KMS-11 (cell line): ENCODE measurements at regions not wholly inside any gene's neighbourhood (a gene's known extent, or its start where the extent isn't known, plus 50 kb on each side); places are given as distances from the start of the nearest gene placed in this dataset.

Experiments used
- H2AFZ ChIP-seq: fragments of 200-600 bp; sonication (generic); 2 replicates; pipeline ENCODE4 v1.6.1; 2016; ENCODE audit warnings: antibody characterized with exemption, mixed run types, low read depth
- H3K27ac ChIP-seq: fragments of 200-600 bp; sonication (generic); 2 replicates; pipeline ENCODE4 v1.6.1; 2016; ENCODE audit warnings: mild to moderate bottlenecking, mixed run types
- H3K27me3 ChIP-seq: fragments of 200-600 bp; sonication (generic); 2 replicates; pipeline ENCODE4 v1.6.1; 2017; ENCODE audit warnings: mild to moderate bottlenecking, low read depth, mixed run types, moderate library complexity; ENCODE audit not compliant: insufficient read depth
- H3K36me3 ChIP-seq: fragments of 200-600 bp; sonication (generic); 2 replicates; pipeline ENCODE4 v1.6.1; 2017; ENCODE audit warnings: mild to moderate bottlenecking, mixed run types; ENCODE audit not compliant: insufficient read depth
- H3K4me1 ChIP-seq: fragments of 200-600 bp; sonication (generic); 2 replicates; pipeline ENCODE4 v1.6.1; 2016; ENCODE audit warnings: mild to moderate bottlenecking, low read depth, mixed run types; ENCODE audit not compliant: poor library complexity, severe bottlenecking
- H3K4me2 ChIP-seq: fragments of 200-600 bp; sonication (generic); 2 replicates; pipeline ENCODE4 v1.7.0; 2016; ENCODE audit warnings: mild to moderate bottlenecking, mixed run types
- H3K4me3 ChIP-seq: fragments of 200-600 bp; sonication (generic); IDR thresholded peaks from 2 replicates; pipeline ENCODE4 v1.6.1; 2017; ENCODE audit warnings: low read depth, low read length, mixed read lengths; ENCODE audit not compliant: insufficient read depth
- H3K79me2 ChIP-seq: fragments of 200-600 bp; sonication (generic); 2 replicates; pipeline ENCODE4 v1.6.1; 2016; ENCODE audit warnings: low read depth, mixed run types; ENCODE audit not compliant: insufficient read depth
- H3K9ac ChIP-seq: fragments of 200-600 bp; sonication (generic); 2 replicates; pipeline ENCODE4 v1.6.1; 2016; ENCODE audit warnings: mild to moderate bottlenecking, mixed run types
- H4K20me1 ChIP-seq: fragments of 200-600 bp; sonication (generic); 2 replicates; pipeline ENCODE4 v1.6.1; 2016; ENCODE audit warnings: mild to moderate bottlenecking, mixed run types; ENCODE audit not compliant: insufficient read depth
- CTCF ChIP-seq: fragments of 200-600 bp; sonication (generic); conservative IDR thresholded peaks from 2 replicates; pipeline ENCODE4 v1.6.1; 2017; ENCODE audit warnings: low read depth, mild to moderate bottlenecking, antibody characterized with exemption, low read length, moderate library complexity, mixed read lengths

- Histone ChIP-seq H3K9ac (no peak overlapping the region), H3K4me2 (no peak overlapping the region), H4K20me1 (no peaks in the 10 kb centered on the region), H3K27ac (no peak overlapping the region), H2AFZ (no peak overlapping the region), H3K36me3 (no peaks in the 10 kb centered on the region), H3K4me1 (no peaks in the 10 kb centered on the region), H3K4me3 (no peak overlapping the region), H3K27me3 (no peaks in the 10 kb centered on the region), H3K79me2 (no peaks in the 10 kb centered on the region)
- no peak for TF ChIP-seq CTCF
These were observed 278.0 kb downstream of the BMP7 start for GRCh38 chr20:56988446-56988845.

DNA sequence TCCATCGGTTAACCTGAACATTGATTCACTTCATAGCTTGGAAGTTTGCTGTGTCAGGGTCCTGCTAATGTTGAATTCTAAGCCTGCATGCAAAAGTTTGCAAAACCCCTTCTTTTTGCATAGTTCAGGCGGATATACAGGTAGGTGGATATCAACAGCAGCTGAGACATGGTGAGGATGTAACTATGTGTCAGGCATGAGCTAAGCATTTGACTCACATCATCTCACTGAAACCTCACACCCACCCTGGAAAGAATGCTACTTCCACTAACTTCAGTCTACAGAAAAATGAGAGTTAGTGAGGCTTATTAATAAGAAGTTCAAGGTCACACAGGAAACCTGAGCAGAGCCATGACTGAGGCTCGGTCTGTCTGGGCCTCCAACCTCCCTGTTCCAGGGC lies 276.9 kb downstream of the BMP7 start:
- H3K4me3 ChIP-seq = no peak overlapping the region
- no peaks in the 10 kb centered on the region for H3K4me1 ChIP-seq
- H3K36me3 ChIP-seq = no peaks in the 10 kb centered on the region
- no peaks in the 10 kb centered on the region for H4K20me1 ChIP-seq
- no peaks in the 10 kb centered on the region for H3K27me3 ChIP-seq
- H3K79me2 ChIP-seq = no peaks in the 10 kb centered on the region
- no peak overlapping the region for H2AFZ ChIP-seq
- no peak overlapping the region for H3K9ac ChIP-seq
- no peak for TF ChIP-seq CTCF
- H3K27ac ChIP-seq = no peak overlapping the region
- H3K4me2 ChIP-seq = no peak overlapping the region

DNA sequence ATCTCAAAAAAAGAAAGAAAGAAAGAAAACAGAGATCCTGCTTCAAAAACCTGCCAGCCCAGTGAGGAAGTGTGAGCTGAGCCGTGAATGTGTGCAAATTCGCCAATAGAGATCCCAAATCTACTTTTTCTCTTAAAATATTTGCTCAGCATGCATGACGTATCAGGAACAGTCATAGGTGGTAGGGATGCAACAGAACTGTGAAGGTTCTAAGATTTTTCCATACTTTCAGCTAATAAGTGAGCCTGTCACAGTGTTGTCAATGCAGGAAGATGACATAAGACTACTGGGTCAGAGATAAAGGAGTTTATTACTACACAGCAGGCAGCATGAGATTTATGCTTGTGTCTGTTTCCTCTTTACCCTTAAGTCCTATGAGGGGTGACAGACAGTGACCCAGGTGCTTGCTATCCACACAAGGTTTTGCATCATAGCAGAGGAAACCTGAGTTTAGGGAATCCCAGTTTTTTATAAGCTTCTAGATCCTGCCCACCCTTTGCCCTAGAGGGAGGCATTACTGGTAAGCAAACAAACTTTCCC lies 273.4 kb downstream of the BMP7 start:
- no peaks in the 10 kb centered on the region for H4K20me1 ChIP-seq
- no peak overlapping the region for H3K4me2 ChIP-seq
- H3K36me3 ChIP-seq = no peaks in the 10 kb centered on the region
- H3K79me2 ChIP-seq = no peaks in the 10 kb centered on the region
- no peak for TF ChIP-seq CTCF
- no peak overlapping the region for H2AFZ ChIP-seq
- H3K27me3 ChIP-seq = no peaks in the 10 kb centered on the region
- H3K9ac ChIP-seq = no peak overlapping the region
- H3K27ac ChIP-seq = no peak overlapping the region
- H3K4me3 ChIP-seq = no peak overlapping the region
- no peaks in the 10 kb centered on the region for H3K4me1 ChIP-seq

DNA sequence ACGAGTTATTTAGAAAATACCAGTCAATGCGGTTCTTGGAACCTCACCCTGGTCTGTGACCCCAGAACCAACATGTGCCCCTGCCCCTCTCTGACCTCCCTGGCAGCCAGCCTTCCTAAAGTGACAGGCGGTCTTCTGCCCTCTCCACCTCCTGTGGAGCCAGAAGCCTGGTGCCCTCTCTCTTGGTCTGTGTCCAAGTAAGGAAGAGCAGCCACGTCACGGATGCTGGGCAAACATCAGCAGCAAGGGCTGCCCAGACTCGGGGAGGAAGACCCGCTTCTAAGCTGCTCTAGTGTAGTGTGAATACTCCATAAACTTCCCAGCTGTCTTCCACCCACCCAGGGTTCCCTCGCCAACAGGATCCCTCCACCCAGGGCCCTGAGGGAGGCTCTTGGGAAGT lies 272.4 kb downstream of the BMP7 start:
- H3K36me3 ChIP-seq = no peaks in the 10 kb centered on the region
- H4K20me1 ChIP-seq = no peaks in the 10 kb centered on the region
- TF ChIP-seq CTCF = no peak
- no peak overlapping the region for H3K4me3 ChIP-seq
- H3K27me3 ChIP-seq = no peaks in the 10 kb centered on the region
- no peaks in the 10 kb centered on the region for H3K4me1 ChIP-seq
- no peaks in the 10 kb centered on the region for H3K79me2 ChIP-seq
- H2AFZ ChIP-seq = no peak overlapping the region
- no peak overlapping the region for H3K9ac ChIP-seq
- no peak overlapping the region for H3K4me2 ChIP-seq
- no peak overlapping the region for H3K27ac ChIP-seq
